HepG2 (cell line): ENCODE measurements at regions not wholly inside any gene's neighbourhood (a gene's known extent, or its start where the extent isn't known, plus 50 kb on each side); places are given as distances from the start of the nearest gene placed in this dataset.

Experiments used
- ATAC-seq: fragments of 200-7000 bp; cut with Tn5 transposase; 3 replicates; pipeline ENCODE4 v1.9.1; 2020; ENCODE audit warnings: mild to moderate bottlenecking, moderate library complexity
- BruUV-seq: library from RNA; stranded (reverse); fragments of 400-500 nt; replicated peaks from 2 replicates; lab custom pipeline; 2021; lab: Mats Ljungman, UMichigan
- CTCF ChIA-PET: fragments of 300-600 bp; formaldehyde crosslinking; extraction: SDS; loops from one replicate; lab custom pipeline; 2021; ENCODE audit warnings: low total read pairs, inconsistent platforms, low intra/inter-chr PET ratio; lab: Yijun Ruan, JAX
- POLR2A ChIA-PET: fragments of 350-600 bp; sonication (Branson Sonifier 250); formaldehyde crosslinking; loops from one replicate; lab custom pipeline; 2020; ENCODE audit warnings: antibody characterized with exemption, inconsistent platforms; lab: Yijun Ruan, JAX
- DNase-seq: peaks from one replicate; pipeline ENCODE4 v3.0.0-alpha.2; 2015; ENCODE audit warnings: low spot score
- FAIRE-seq: peaks from 3 replicates; lab custom pipeline; 2011; peaks lifted over from hg19 to GRCh38; lab: Jason Lieb, UNC
- H2AFZ ChIP-seq: one replicate; pipeline ENCODE4 v1.6.1; 2011; ENCODE audit warnings: low read length, inconsistent platforms
- H3K27ac ChIP-seq: fragments of 300-600 bp; 3 replicates; pipeline ENCODE4 v1.8.0; 2011; ENCODE audit warnings: mixed run types, mild to moderate bottlenecking, mixed read lengths, low read length, inconsistent platforms; ENCODE audit not compliant: insufficient read depth; ENCODE audit errors: extremely low read length
- H3K27me3 ChIP-seq, 2 experiments: fragments of 200-600 bp in 1 of 2; 2 replicates in 1 of 2; 3 replicates in 1 of 2; pipeline versions ENCODE4 v1.6.0 to v1.8.0; 2011; ENCODE audit warnings: low read length in 2 of 2, mild to moderate bottlenecking in 2 of 2, moderate library complexity in 2 of 2, inconsistent platforms in 1 of 2; ENCODE audit not compliant: insufficient read depth in 2 of 2, control insufficient read depth in 1 of 2
- H3K36me3 ChIP-seq, 2 experiments: fragments of 200-600 bp in 1 of 2; replicated peaks in 1 of 2; 2 replicates in 1 of 2; 3 replicates in 1 of 2; pipeline versions ENCODE4 v1.5.1 to v1.8.0; 2011; ENCODE audit warnings: low read length in 2 of 2, inconsistent platforms in 1 of 2; ENCODE audit not compliant: insufficient read depth in 2 of 2, control insufficient read depth in 1 of 2
- H3K4me1 ChIP-seq: 2 replicates; pipeline ENCODE4 v1.5.1; 2012; ENCODE audit warnings: low read length, inconsistent platforms; ENCODE audit not compliant: insufficient read depth
- H3K4me2 ChIP-seq: 2 replicates; pipeline ENCODE4 v1.6.0; 2011; ENCODE audit warnings: low read depth, low read length, inconsistent platforms
- H3K4me3 ChIP-seq, 3 experiments: fragments of 200-600 bp in 1 of 3; sonication (generic), shearing (Covaris generic) in 1 of 3; replicated peaks in 1 of 3; 2 replicates each; pipeline ENCODE4 v1.5.1; 2011 to 2016; ENCODE audit warnings: low read length in 3 of 3, inconsistent platforms in 2 of 3, low read depth in 2 of 3, mild to moderate bottlenecking in 2 of 3, control low read depth in 1 of 3, mixed read lengths in 1 of 3; ENCODE audit not compliant: insufficient read depth in 1 of 3
- H3K79me2 ChIP-seq: one replicate; pipeline ENCODE4 v1.6.1; 2011; ENCODE audit warnings: low read length, inconsistent platforms; ENCODE audit not compliant: insufficient read depth
- H3K9ac ChIP-seq: 2 replicates; pipeline ENCODE4 v1.6.0; 2011; ENCODE audit warnings: mild to moderate bottlenecking, low read depth, low read length, inconsistent platforms; ENCODE audit not compliant: insufficient read depth
- H3K9me3 ChIP-seq: 2 replicates; pipeline ENCODE4 v1.5.1; 2012; ENCODE audit warnings: mild to moderate bottlenecking, low read length
- H4K20me1 ChIP-seq: 2 replicates; pipeline ENCODE4 v1.6.0; 2011; ENCODE audit warnings: inconsistent platforms, mild to moderate bottlenecking, low read length, moderate library complexity; ENCODE audit not compliant: insufficient read depth
- ATAD3A ChIP-seq: sonication (generic); formaldehyde crosslinking; IDR thresholded peaks from 2 replicates; pipeline ENCODE4 v1.4.0; 2020; ENCODE audit warnings: missing genetic modification reagents
- CBX2 ChIP-seq, 2 experiments: fragments of 200-600 bp in 1 of 2; sonication (generic); formaldehyde crosslinking in 1 of 2; IDR thresholded peaks; 2 replicates each; pipeline versions ENCODE4 v1.7.0 to v1.8.1; 2018 to 2022; ENCODE audit warnings: low read depth in 2 of 2, low read length in 1 of 2, mild to moderate bottlenecking in 1 of 2, missing genetic modification reagents in 1 of 2
- DNMT1 ChIP-seq: sonication (generic); formaldehyde crosslinking; IDR thresholded peaks from 2 replicates; pipeline ENCODE4 v1.5.1; 2020; ENCODE audit warnings: mild to moderate bottlenecking, missing genetic modification reagents
- NFRKB ChIP-seq: fragments of 450-650 bp; IDR thresholded peaks from 2 replicates; pipeline ENCODE4 v1.6.1; 2017
- RAD21 ChIP-seq: fragments of 450-650 bp; formaldehyde crosslinking; IDR thresholded peaks from 2 replicates; pipeline ENCODE4 v1.5.0; 2020; ENCODE audit warnings: mild to moderate bottlenecking
- YEATS4 ChIP-seq: sonication (generic); formaldehyde crosslinking; IDR thresholded peaks from 2 replicates; pipeline ENCODE4 v1.4.0; 2020; ENCODE audit warnings: missing genetic modification reagents, borderline replicate concordance
- ZNF143 ChIP-seq: sonication (generic); formaldehyde crosslinking; IDR thresholded peaks from 2 replicates; pipeline ENCODE4 v1.4.0; 2020; ENCODE audit warnings: missing genetic modification reagents
- ZNF34 ChIP-seq: sonication (generic); formaldehyde crosslinking; IDR thresholded peaks from 2 replicates; pipeline ENCODE4 v1.4.0; 2020; ENCODE audit warnings: mild to moderate bottlenecking, missing genetic modification reagents, borderline replicate concordance
- ZNF382 ChIP-seq: sonication (generic); formaldehyde crosslinking; IDR thresholded peaks from 2 replicates; pipeline ENCODE4 v1.5.0; 2020; ENCODE audit warnings: missing genetic modification reagents, mild to moderate bottlenecking, borderline replicate concordance
- ZSCAN31 ChIP-seq: sonication (generic); formaldehyde crosslinking; IDR thresholded peaks from 2 replicates; pipeline ENCODE4 v1.5.0; 2020; ENCODE audit warnings: low read depth, mild to moderate bottlenecking, missing genetic modification reagents
- ZZZ3 ChIP-seq: sonication (generic); formaldehyde crosslinking; IDR thresholded peaks from 2 replicates; pipeline ENCODE4 v1.4.0; 2020; ENCODE audit warnings: missing genetic modification reagents, mild to moderate bottlenecking, borderline replicate concordance
- WGBS: methylation state at CpG from one replicate; pipeline ENCODE4 v1.1.6; 2017; ENCODE audit warnings: low lambda C conversion rate; 5-methylcytosine and 5-hydroxymethylcytosine counted together
- in situ Hi-C: cut with HindIII; loops from 2 replicates; pipeline ENCODE4 v1.10.0; 2017; ENCODE audit warnings: low pct_unique_long_range_greater_than_20kb; ENCODE audit not compliant: extremely low pct_ligation_motif_present
- intact Hi-C: fragments of 100-400 bp; cut with micrococcal nuclease; formaldehyde crosslinking; loops from one replicate; pipeline ENCODE4 v1.10.0; 2022; ENCODE audit not compliant: unreplicated experiment
- TF ChIP-seq, protein P1 (sequence below): sonication (generic); formaldehyde crosslinking; conservative IDR thresholded peaks from 2 replicates; pipeline ENCODE4 v1.4.0; 2020; ENCODE audit warnings: missing genetic modification reagents
- TF ChIP-seq, protein P2 (sequence below), 2 experiments: fragments of 450-650 bp in 1 of 2; sonication (generic) in 1 of 2; formaldehyde crosslinking; IDR thresholded peaks; 2 replicates each; pipeline versions ENCODE4 v1.5.0 to v1.8.0; 2020 to 2022; ENCODE audit warnings: mild to moderate bottlenecking in 1 of 2, missing genetic modification reagents in 1 of 2
- TF ChIP-seq, protein P3 (sequence below): IDR thresholded peaks from 2 replicates; pipeline ENCODE4 v1.6.1; 2016; ENCODE audit warnings: control low read depth

DNA sequence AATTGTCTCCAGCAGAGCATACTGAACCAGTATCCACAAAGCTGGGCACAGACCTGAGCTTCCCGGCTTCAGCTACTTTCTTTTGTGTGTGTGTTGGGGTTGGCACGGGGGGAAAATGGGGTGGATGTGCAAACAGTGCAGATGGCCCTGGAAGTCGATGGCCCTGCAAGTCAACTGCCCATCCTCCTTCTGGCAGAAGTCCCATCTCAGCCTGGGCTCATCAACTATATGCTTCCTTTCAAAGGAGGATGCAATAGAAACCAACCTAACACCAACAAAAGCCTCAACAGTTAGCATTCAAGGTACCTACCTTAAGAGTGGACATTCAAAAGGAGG lies 55.7 kb downstream of the SOX9 start:
- POLR2A ChIA-PET: interaction anchor here (0.7 kb wide), 1 partner anchor 58 kb away, joined by 6 read pairs; no protein-coding TSS in a partner anchor
- Histone ChIP-seq H3K9me3 (no peaks in the 10 kb centered on the region), H4K20me1 (no peaks in the 10 kb centered on the region), H3K36me3 (no peaks in the 10 kb centered on the region), H3K27ac (no peak overlapping the region), H2AFZ (no peak overlapping the region), H3K4me3 (no peak overlapping the region), H3K4me1 (peaks cover 26% of the 10 kb centered on the region), H3K79me2 (no peaks in the 10 kb centered on the region), H3K9ac (no peak overlapping the region), H3K4me2 (no peak overlapping the region), H3K27me3 (peaks cover 0 to 26% of the 10 kb centered on the region in 2 experiments; a peak in 3 of 5 replicates)
- TF ChIP-seq DNMT1 (CRISPR knock-in tag) (no peak), ZNF382 (CRISPR knock-in tag) (no peak), ZSCAN31 (CRISPR knock-in tag) (no peak), RAD21 (CRISPR knock-in tag) (no peak), NFRKB (no peak), ZNF143 (CRISPR knock-in tag) (no peak), ZNF34 (no peak), YEATS4 (CRISPR knock-in tag) (no peak), ZZZ3 (no peak), ATAD3A (CRISPR knock-in tag) (no peak), CBX2 (IDR thresholded peaks at IDR 0.05; ENCODE audit: low read depth, low read length) (no peak), CBX2 (CRISPR knock-in tag; IDR thresholded peaks at IDR 0.05; ENCODE audit: low read depth) (no peak)
- TF ChIP-seq, protein P1, sequence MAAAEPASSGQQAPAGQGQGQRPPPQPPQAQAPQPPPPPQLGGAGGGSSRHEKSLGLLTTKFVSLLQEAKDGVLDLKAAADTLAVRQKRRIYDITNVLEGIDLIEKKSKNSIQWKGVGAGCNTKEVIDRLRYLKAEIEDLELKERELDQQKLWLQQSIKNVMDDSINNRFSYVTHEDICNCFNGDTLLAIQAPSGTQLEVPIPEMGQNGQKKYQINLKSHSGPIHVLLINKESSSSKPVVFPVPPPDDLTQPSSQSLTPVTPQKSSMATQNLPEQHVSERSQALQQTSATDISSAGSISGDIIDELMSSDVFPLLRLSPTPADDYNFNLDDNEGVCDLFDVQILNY (CRISPR knock-in tag): no peak
- TF ChIP-seq, protein P2, sequence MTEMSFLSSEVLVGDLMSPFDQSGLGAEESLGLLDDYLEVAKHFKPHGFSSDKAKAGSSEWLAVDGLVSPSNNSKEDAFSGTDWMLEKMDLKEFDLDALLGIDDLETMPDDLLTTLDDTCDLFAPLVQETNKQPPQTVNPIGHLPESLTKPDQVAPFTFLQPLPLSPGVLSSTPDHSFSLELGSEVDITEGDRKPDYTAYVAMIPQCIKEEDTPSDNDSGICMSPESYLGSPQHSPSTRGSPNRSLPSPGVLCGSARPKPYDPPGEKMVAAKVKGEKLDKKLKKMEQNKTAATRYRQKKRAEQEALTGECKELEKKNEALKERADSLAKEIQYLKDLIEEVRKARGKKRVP (CRISPR knock-in tag; IDR thresholded peaks at IDR 0.05): no peak
- TF ChIP-seq, protein P3, sequence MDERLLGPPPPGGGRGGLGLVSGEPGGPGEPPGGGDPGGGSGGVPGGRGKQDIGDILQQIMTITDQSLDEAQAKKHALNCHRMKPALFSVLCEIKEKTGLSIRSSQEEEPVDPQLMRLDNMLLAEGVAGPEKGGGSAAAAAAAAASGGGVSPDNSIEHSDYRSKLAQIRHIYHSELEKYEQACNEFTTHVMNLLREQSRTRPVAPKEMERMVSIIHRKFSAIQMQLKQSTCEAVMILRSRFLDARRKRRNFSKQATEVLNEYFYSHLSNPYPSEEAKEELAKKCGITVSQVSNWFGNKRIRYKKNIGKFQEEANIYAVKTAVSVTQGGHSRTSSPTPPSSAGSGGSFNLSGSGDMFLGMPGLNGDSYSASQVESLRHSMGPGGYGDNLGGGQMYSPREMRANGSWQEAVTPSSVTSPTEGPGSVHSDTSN (CRISPR knock-in tag): no peak
- 53% methylated on average over 3 of the region's 3 CpGs for WGBS
- no peak for DNase-seq
- intact Hi-C loops: no loop called here
- BruUV-seq: no TSS peak
- no peak for FAIRE-seq
- in situ Hi-C loops: no loop called here
- ATAC-seq: no peak
- CTCF ChIA-PET: no interaction called here
